Endothelial cell of umbilical vein (primary cell): ENCODE measurements at regions not wholly inside any gene's neighbourhood (a gene's known extent, or its start where the extent isn't known, plus 50 kb on each side); places are given as distances from the start of the nearest gene placed in this dataset.

Experiments used
- EZH2 ChIP-seq: IDR thresholded peaks from 2 replicates; pipeline ENCODE4 v1.6.1; 2012; ENCODE audit warnings: borderline replicate concordance, low read depth, mild to moderate bottlenecking, moderate library complexity, low read length, inconsistent platforms; ENCODE audit not compliant: severe bottlenecking
- POLR2A ChIP-seq: IDR thresholded peaks from 2 replicates; pipeline ENCODE4 v1.6.1; 2012; ENCODE audit warnings: low read depth, mild to moderate bottlenecking, control low read depth, low read length
- TF ChIP-seq, protein P1 (sequence below), 2 donors: IDR thresholded peaks; 1 replicate in 1 of 2; 2 replicates in 1 of 2; pipeline ENCODE4 v1.5.1; 2011; ENCODE audit warnings: low read length in 2 of 2, mild to moderate bottlenecking in 2 of 2, moderate library complexity in 2 of 2, control low read depth in 1 of 2, inconsistent platforms in 1 of 2, low read depth in 1 of 2; ENCODE audit not compliant: insufficient read depth in 1 of 2; ENCODE audit errors: extremely low read depth in 1 of 2

DNA sequence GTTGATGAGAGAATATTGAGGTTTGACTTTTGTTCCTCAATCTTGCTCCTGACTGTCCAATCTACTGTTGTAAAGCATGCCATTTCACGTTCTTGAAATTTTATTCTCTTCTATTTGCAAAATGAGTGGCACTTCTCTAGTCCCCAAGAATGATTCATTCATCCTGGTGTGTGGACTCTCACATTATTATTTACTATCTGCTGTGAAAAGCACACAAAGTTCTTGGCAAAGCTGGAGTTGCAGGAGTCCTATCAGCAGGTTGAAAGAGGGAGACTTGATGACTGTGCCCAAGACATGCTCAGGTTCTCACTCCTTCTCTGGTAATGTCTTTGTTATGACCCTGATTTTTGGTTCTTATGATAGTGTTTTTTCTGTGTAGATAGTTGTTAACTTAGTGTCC, 382.6 kb downstream of the DMRTA1 start:
- TF ChIP-seq, protein P1, sequence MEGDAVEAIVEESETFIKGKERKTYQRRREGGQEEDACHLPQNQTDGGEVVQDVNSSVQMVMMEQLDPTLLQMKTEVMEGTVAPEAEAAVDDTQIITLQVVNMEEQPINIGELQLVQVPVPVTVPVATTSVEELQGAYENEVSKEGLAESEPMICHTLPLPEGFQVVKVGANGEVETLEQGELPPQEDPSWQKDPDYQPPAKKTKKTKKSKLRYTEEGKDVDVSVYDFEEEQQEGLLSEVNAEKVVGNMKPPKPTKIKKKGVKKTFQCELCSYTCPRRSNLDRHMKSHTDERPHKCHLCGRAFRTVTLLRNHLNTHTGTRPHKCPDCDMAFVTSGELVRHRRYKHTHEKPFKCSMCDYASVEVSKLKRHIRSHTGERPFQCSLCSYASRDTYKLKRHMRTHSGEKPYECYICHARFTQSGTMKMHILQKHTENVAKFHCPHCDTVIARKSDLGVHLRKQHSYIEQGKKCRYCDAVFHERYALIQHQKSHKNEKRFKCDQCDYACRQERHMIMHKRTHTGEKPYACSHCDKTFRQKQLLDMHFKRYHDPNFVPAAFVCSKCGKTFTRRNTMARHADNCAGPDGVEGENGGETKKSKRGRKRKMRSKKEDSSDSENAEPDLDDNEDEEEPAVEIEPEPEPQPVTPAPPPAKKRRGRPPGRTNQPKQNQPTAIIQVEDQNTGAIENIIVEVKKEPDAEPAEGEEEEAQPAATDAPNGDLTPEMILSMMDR (IDR thresholded peaks at IDR 0.05; ENCODE audit: extremely low read depth in 1 of 2, insufficient read depth in 1 of 2, low read depth in 1 of 2, low read length in 2 of 2): no peak
- TF ChIP-seq EZH2 (no peak), POLR2A (no peak)
